Kidney glomerular epithelial cell (primary cell): ENCODE measurements at regions not wholly inside any gene's neighbourhood (a gene's known extent, or its start where the extent isn't known, plus 50 kb on each side); places are given as distances from the start of the nearest gene placed in this dataset.

Source experiments
- DNase-seq: peaks from one replicate; lab custom pipeline; 2025; lab: John Stamatoyannopoulos, UW

GRCh38 chr2:205902041-205902899, 183.7 kb downstream of the INO80D start:
- no peak for DNase-seq

- no peak for DNase-seq
Measured at GRCh38 chr2:205901491-205901890, 184.5 kb downstream of the INO80D start.

GRCh38 chr2:205898744-205899143, 187.2 kb downstream of the INO80D start:
- DNase-seq = no peak

DNA sequence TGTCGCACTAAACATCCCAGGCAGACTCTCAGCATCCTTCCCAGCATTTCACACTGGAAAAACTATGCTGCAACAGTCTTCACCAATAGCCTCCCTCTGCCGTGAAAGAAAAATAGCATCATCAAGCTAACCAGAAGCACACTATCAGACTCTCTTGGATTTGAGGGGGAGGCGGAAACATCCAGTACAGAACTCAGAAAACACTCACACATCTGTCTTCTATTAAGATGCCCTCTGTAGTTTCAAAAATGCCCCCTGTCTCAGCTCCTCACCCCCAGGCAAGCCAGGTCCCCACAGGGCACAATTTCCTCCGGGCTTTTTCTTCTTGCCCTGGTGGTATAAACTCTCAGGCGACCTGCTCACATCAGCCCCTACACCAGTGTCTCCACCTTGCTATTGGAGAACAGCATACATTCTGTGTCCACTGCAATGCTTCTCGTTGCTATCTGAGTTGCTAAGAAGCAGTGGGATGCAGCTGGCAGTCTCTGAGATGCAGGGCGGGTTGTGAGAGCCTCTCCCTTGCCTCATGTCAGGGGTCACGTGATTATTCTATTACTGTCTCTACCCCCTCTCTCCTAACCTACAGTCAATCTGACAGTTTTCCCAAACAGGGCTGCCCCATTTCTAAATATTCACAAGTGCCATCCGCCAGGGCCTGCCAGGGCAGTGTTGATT, 189.9 kb downstream of the INO80D start:
- DNase-seq = no peak

GRCh38 chr2:205892665-205893259, 193.2 kb downstream of the INO80D start:
- no peak for DNase-seq

GRCh38 chr2:205892251-205892655, 193.7 kb downstream of the INO80D start:
- DNase-seq = no peak

DNA sequence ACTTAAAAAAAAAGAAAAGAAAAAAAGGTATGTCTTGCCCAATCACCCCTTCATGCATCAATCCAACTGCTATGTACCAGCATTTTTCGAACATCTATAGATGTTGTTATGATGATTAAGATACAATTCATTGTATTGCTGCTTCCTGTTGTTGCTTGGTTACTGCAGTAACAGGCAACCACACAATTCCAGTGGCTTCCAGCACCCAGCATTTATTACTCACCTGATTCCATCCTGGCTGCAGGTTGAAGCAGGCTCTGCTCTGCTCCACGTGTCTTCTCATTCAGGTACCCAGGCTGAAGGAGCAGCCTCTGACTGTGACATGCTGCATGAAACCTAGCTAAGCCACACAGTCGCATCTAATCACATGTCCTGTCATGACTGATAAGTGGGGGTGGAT, 196.9 kb downstream of the INO80D start:
- peak; percentile 28 for DNase-seq

- no peak for DNase-seq
Measured at GRCh38 chr2:205887637-205888036, 198.3 kb downstream of the INO80D start.

GRCh38 chr2:205885492-205886099, 200.4 kb downstream of the INO80D start:
- peak; percentile 67 for DNase-seq

GRCh38 chr2:205883965-205884364, 201.7 kb downstream of the NRP2 start:
- no peak for DNase-seq

- DNase-seq = no peak
Measured at GRCh38 chr2:205882806-205883425, 200.6 kb downstream of the NRP2 start.

DNA sequence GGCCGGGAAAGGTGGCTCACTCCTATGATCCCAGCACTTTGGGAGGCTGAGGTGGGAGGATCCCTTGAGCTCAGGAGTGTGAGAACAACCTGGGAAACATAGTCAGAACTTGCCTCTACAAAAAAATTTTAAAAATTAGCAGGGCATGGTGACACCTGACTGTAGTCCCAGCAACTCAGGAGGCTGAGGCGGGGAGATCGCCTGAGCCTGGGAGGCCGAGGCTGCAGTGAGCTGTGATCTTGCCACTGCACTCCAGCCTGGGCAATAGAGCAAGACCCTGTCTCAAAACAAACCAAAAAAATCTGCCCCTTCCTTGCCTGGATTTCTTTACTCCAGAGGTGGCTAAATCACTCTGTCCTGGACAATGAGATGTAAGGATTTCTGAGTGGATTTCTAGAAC, 197.7 kb downstream of the NRP2 start:
- no peak for DNase-seq

DNA sequence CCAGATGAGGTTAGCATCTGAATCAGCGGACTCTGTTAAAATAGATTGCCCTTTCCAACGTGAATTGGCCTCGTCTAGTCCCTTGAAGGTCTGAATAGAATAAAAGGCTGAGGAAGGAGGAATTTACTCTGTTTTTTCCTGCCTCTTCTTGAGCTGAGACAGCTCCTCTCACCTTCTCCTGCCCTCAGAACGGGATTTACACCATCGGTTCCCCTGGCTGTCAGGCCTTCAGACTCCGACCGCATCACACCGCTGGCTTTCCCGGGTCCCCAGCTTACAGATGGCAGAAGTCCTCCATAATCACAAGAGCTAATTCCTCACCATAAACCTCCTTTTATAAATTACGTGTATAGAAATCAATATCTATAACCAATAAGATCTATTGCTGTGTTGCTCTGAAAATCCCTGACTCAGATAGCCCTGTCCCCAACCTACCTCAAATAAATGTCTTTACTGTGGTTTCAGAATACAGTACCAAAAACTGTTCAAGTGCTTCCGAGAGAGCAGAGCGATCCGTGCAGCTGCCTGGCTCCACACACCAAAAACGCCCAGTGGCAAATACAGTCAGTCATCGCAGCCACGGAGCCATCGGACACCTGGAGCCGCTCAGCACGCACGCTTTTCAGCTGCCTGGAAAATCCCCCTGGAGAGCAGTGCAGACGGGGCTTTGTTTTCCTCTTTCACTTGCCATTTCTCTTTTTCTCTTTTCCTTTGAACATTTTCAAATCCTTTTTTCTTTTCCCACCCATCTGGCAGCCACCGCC, 196.9 kb downstream of the NRP2 start:
- no peak for DNase-seq

DNA sequence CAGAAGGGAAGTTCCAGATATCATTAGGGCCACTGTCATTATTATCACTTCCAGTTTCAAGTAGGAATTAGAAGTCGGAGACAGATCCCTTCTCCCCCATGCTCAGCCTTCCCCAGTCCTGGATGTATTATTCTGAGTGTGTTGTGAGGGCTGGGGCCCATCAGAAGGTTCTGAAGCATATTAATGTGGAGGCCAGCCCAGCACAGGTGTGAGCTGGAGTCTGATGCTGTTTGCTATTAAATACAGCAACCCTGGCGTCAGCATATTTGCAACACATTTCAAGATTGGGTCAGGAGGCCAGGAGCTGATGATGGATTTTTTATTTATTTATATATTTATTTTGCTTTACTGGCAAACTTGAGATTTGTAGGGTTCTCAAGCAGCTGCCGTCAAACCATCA, 195.2 kb downstream of the NRP2 start:
- DNase-seq = no peak

GRCh38 chr2:205876127-205876526, 193.8 kb downstream of the NRP2 start:
- no peak for DNase-seq

GRCh38 chr2:205872716-205873115, 190.4 kb downstream of the NRP2 start:
- DNase-seq = no peak

DNA sequence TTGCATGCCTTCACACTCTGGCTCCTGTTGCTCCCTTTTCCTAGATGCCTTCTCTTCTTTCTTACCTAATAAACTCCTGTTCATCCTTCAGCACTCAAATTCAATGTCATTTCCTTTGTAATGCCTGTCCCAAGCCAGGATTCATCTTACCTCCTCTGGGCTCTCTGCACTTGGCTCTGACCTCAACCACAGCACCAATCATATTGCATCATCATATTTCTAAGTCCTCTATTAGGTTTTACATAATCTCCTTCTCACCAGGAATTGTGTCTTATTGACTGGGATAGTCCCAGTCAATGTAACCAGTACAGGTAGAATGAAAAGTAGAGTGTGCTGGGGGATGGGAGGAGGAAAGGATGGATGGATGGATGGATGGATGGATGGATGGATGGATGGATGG, 187.1 kb downstream of the NRP2 start:
- DNase-seq = no peak

GRCh38 chr2:205868773-205869333, 186.6 kb downstream of the NRP2 start:
- peak; percentile 86 for DNase-seq

DNA sequence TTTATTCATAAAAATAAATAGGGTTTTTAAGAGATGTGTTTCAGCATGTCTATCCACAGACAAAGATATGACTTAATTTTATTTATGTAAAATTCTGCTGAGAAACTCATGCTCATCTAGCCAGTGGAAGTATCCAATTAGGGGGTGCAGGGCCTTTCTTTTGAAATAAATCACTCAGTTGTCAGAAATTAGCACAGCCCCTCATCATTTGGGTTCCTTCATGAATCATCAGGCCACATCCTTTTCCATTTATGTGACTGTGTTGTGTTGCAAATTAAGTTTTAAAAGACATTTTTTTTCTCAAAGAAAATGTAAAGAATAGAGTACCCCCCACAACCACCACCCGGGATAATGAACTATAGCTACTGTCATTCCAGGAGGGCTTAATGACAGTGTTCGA, 185.8 kb downstream of the NRP2 start:
- DNase-seq = no peak

DNA sequence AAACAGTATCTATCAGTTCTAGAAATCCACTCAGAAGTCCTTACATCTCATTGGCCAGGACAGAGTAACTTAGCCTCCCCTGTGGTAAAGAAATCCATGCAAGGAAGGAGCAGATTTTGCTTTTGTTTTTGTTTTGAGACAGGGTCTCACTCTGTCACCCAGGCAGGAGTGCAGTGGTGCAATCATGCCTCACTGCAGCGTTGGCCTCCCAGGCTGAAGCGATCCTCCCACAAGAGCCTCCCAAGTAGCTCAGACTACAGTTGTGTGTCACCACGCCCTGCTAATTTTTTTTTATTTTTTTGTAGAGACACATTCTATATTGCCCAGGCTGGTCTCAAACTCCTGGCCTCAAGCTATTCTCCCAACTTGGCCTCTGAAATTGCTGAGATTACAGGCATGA, 185.1 kb downstream of the NRP2 start:
- DNase-seq = no peak

DNA sequence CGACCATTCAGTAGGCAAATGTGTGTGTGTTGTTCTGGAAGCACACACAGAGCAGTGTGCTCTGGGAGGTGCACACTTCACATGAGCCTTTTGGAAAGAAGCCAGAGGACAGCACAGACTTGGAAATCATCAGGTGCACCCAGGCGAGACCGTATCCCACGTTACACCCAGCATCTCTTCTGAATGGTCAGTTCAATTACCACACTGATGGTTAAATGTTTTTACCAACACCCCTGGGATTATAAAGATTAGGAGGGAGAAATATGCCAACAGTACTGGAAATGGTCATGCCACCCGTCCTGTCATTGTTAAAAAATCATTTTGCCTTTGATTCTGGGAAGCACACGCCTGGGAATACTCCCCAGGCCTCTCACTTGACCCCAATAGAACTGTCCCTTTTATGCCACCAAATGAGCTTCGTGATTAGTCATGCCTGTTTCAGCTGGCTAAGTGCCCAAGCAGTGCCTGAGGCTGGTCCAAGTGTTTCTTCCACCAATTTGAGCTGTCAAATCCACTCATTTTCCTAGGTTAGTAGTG, 183.7 kb downstream of the NRP2 start:
- DNase-seq = peak; percentile 74
